GM06990 (cell line): ENCODE measurements at regions not wholly inside any gene's neighbourhood (a gene's known extent, or its start where the extent isn't known, plus 50 kb on each side); places are given as distances from the start of the nearest gene placed in this dataset.

ENCODE experiments used
- DNase-seq: peaks from one replicate; pipeline ENCODE4 v3.0.0-alpha.2; 2011; ENCODE audit not compliant: insufficient read length; ENCODE audit errors: extremely low read depth
- H3K27me3 ChIP-seq: replicated peaks from 2 replicates; pipeline ENCODE4 v1.6.0; 2011; ENCODE audit warnings: low read length; ENCODE audit not compliant: control insufficient read depth, insufficient read depth
- H3K36me3 ChIP-seq: 2 replicates; pipeline ENCODE4 v1.5.1; 2011; ENCODE audit warnings: low read length; ENCODE audit not compliant: control insufficient read depth, insufficient read depth
- H3K4me3 ChIP-seq: replicated peaks from 2 replicates; pipeline ENCODE4 v1.5.1; 2011; ENCODE audit warnings: low read depth, mild to moderate bottlenecking, control low read depth, low read length
- CTCF ChIP-seq: IDR thresholded peaks from 2 replicates; pipeline ENCODE4 v1.5.1; 2011; ENCODE audit warnings: low read length, control low read depth, mild to moderate bottlenecking, inconsistent platforms; ENCODE audit not compliant: insufficient read depth, poor library complexity, severe bottlenecking

DNA sequence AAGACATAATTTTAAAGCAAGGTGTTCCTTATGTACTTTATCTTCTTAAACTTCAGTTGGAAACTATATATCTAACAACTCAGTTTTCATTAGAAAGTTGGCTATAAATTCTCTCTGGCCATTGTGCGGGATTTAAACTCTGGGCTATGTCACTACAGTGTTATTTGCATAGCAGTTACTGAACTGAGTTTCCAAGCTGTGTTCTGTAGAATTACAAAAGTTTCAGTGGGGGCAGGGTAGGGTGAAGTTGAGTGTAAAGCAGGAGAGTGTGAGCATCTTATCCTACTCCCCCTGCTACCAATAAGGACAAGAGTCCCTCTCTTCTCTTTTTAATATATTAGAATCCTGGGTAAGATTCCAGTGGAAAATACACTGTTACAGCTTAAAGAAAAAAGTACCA lies 254.5 kb upstream of the SLITRK2 start:
- Histone ChIP-seq H3K36me3 (no peaks in the 10 kb centered on the region), H3K4me3 (no peak overlapping the region), H3K27me3 (no peaks in the 10 kb centered on the region)
- DNase-seq = no peak
- TF ChIP-seq CTCF = no peak

DNA sequence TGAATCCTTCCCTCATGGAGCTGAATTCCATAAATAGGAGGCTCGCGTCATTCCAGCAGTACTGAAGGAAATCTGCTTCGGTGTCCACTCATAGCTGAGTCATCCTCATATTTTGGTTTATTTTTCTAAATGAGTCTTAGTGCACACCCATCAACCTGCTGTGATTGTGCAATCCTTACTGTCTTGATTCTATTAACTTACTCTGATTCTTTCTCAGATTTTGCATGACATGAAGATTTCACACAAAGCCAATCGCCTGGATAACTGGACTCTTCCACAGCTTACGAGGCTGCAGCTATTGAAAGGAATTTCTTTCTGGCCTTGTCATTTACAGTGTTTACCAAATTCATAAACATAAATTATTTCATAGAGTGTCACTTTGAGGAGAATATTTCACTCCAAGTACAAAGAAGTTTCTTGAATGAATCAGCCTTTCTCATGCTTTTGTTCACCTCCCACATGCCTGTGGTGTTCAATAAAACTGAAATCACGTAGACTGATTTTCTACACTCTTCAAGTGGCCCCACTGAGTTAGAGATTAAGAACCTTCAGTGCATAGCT lies 207.6 kb upstream of the SLITRK2 start:
- no peak for TF ChIP-seq CTCF
- H3K36me3 ChIP-seq = no peaks in the 10 kb centered on the region
- H3K4me3 ChIP-seq = no peak overlapping the region
- no peaks in the 10 kb centered on the region for H3K27me3 ChIP-seq
- no peak for DNase-seq

DNA sequence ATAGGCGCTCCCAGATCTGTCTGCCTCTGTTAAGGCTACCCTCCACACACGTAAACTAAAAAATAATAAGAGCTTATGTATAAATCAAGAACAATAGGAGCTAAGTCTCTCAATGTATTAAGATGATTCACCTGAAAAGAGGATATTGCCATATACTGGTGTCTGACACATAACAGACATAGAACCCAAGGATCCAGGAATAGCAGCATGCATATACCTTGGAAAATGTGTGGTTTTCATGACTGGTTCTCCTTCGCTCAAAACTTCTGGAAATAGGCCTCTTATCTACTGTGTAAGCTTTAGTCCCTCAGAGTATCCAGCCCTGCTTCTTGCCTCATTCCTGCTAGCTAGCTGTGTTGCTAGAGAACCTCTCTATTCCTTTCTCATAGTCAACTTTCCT lies 203.7 kb upstream of the SLITRK2 start:
- no peak for DNase-seq
- no peaks in the 10 kb centered on the region for H3K36me3 ChIP-seq
- H3K27me3 ChIP-seq = no peaks in the 10 kb centered on the region
- TF ChIP-seq CTCF = no peak
- no peak overlapping the region for H3K4me3 ChIP-seq

DNA sequence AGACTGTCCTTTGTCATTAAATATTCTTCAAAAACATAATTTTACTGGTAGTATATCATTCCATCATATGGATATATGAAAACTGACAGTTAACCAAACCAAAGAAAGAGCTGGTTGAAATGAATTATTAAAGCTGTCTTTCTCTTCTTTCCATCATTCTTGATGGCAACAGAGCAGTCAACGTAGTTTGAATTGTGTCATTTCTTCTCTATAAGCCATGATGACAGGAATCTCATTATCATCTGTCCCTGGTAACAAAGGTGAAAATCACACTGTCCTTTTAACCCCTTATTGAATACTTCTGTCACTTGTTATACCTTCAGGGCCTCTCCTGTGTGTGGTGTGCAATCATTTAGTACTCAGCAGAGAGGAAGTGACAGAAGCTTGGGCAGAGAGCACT lies 197.0 kb upstream of the SLITRK2 start:
- H3K4me3 ChIP-seq = no peak overlapping the region
- no peaks in the 10 kb centered on the region for H3K27me3 ChIP-seq
- no peak for DNase-seq
- no peaks in the 10 kb centered on the region for H3K36me3 ChIP-seq
- no peak for TF ChIP-seq CTCF

DNA sequence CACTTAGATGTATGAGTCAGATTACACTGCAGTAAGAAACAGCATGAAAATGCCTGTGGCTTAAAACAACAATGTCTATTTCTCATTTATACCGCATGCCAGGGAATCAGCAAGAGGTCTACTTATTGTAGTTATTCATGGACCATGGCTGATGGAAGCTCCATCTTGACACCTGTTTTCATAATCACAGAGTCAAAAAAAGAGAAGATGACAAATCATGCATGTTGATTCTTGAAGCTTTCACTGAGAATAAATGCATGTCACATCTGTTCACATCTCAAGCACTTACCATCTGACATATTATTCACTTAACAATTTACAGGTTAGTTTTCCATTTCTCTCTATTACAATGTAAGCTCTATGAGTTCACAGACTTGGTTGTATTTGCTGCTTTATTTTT lies 194.2 kb upstream of the SLITRK2 start:
- H3K4me3 ChIP-seq = no peak overlapping the region
- H3K27me3 ChIP-seq = no peaks in the 10 kb centered on the region
- no peak for DNase-seq
- no peak for TF ChIP-seq CTCF
- H3K36me3 ChIP-seq = no peaks in the 10 kb centered on the region

DNA sequence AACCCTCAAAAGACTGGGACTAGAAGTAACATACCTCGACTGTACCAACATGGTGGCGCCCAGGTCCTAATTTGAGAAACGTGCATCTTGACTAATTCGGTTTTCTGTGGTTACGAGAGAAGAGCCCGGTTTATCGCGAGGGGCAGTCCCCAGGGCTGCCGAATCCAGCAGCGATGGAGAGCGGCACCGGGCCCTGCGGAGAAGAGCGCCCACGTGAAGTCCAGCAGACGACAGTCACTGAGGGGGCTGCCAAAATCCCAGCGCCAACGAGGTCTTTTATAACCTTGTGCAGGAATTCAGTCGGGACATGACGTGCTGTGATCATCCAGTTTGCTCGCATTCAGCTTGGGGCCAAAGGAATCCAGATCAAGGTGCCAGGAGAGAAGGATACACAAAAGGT lies 187.5 kb upstream of the SLITRK2 start:
- no peak for DNase-seq
- no peaks in the 10 kb centered on the region for H3K27me3 ChIP-seq
- no peak overlapping the region for H3K4me3 ChIP-seq
- H3K36me3 ChIP-seq = no peaks in the 10 kb centered on the region
- no peak for TF ChIP-seq CTCF
